ENCODE measurements at regions not wholly inside any gene's neighbourhood (a gene's known extent, or its start where the extent isn't known, plus 50 kb on each side); places are given as distances from the start of the nearest gene placed in this dataset.

DNA sequence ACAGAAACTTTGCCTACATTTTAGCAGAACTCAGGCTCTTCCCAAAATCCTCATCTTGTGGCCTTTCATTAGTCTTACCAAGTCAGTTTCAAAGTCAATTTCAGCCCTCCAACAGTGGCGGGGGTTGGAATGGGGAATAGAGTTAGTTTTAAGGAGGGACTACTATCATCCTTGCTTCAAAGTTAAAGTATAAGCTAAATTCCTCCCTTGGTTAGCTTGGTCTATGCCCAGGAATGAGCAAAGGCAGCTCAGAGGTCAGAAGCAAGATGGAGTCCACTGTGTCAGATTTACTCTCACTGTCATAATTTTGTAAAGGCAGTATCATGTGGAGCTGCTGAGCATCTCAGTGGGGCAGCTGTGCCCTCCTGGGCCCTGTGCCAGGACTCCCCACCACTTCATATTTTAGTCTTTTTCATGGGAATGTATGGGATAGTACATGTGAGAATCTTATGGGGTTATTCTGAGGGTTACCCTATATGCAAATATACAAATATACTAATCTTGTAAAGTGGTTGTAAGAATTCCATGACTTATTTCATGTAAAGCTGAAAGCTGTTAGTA, 145.2 kb upstream of the MMADHC start:
- Histone ChIP-seq H3K27ac (no peak overlapping the region), H3K9me3 (peaks cover 0 to 5% (median 0%) of the 10 kb centered on the region in 12 donors), H3K36me3 (no peaks in the 10 kb centered on the region), H3K4me1 (peaks cover 0 to 19% (median 0%) of the 10 kb centered on the region in 12 donors), H3K4me3 (no peak overlapping the region), H3K27me3 (no peaks in the 10 kb centered on the region)
- no peak for DNase-seq
- WGBS, 4 donors = 94 to 100% (median 99%) methylated on average over 1 of the region's 1 CpG
- TF ChIP-seq POLR2A (IDR thresholded peaks at IDR 0.05) (no peak), CTCF (IDR thresholded peaks at IDR 0.05) (no peak)
- intact Hi-C loops (cut with DNase I) = no loop called here
- no peak for ATAC-seq

- TF ChIP-seq CTCF (IDR thresholded peaks at IDR 0.05) (no peak), POLR2A (IDR thresholded peaks at IDR 0.05) (no peak)
- Histone ChIP-seq H3K4me1 (peaks cover 0 to 19% (median 0%) of the 10 kb centered on the region in 12 donors), H3K27ac (no peak overlapping the region), H3K27me3 (no peaks in the 10 kb centered on the region), H3K4me3 (no peak overlapping the region), H3K36me3 (no peaks in the 10 kb centered on the region), H3K9me3 (peaks cover 0 to 5% (median 0%) of the 10 kb centered on the region in 12 donors)
- WGBS, 4 donors = 68 to 76% (median 70%) methylated on average over 4 of the region's 4 CpGs
- ATAC-seq = peak in 2 of 4 donors; percentile 44 to 46
- DNase-seq = peak in 2 of 5 donors; percentile 27 to 36
- intact Hi-C loops (cut with DNase I) = no loop called here
These were observed 144.6 kb upstream of the MMADHC start for GRCh38 chr2:149732001-149732685.

DNA sequence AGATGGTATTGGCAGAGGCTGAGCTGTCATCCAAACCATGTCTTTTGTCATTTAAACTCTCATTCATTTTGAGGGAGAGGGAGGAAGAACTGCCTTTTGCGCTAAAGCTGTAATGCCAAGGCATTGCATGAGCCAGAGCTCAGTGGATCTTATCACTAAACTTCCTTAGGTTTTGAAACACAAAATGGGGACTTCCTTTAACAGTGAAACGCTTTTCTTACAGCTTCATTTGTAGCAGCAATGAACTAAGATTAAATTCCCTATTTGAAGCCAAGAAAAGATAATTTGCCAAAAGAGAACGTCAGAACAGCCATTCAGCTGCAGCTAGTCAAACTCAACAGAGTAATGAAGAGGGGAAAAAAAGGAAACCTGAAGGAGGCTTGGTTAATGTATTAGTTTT, 143.5 kb upstream of the MMADHC start:
- peak in 3 of 4 donors; percentile 12 to 45 (median 41) for ATAC-seq
- no peak for DNase-seq

More for the DNA sequence above, 143.5 kb upstream of the MMADHC start:
- intact Hi-C loops (cut with DNase I) = no loop called here
- H3K4me1 ChIP-seq = peaks cover 0 to 19% (median 0%) of the 10 kb centered on the region in 12 donors
- TF ChIP-seq POLR2A (IDR thresholded peaks at IDR 0.05) (no peak), CTCF (IDR thresholded peaks at IDR 0.05) (no peak)
- WGBS, 4 donors = 40 to 55% (median 41%) methylated on average over 3 of the region's 3 CpGs
- no peak overlapping the region for H3K4me3 ChIP-seq
- no peaks in the 10 kb centered on the region for H3K36me3 ChIP-seq
- H3K27me3 ChIP-seq = no peaks in the 10 kb centered on the region
- peak overlapping the region in 2 of 12 donors; percentile 6 to 33 for H3K27ac ChIP-seq
- H3K9me3 ChIP-seq = peaks cover 0 to under 1% (median 0%) of the 10 kb centered on the region in 12 donors
